ENCODE measurements at regions not wholly inside any gene's neighbourhood (a gene's known extent, or its start where the extent isn't known, plus 50 kb on each side); places are given as distances from the start of the nearest gene placed in this dataset.

GRCh38 chr16:59220011-59220410 lies 485.9 kb upstream of the GOT2 start (continued):
- TF ChIP-seq, protein P1, sequence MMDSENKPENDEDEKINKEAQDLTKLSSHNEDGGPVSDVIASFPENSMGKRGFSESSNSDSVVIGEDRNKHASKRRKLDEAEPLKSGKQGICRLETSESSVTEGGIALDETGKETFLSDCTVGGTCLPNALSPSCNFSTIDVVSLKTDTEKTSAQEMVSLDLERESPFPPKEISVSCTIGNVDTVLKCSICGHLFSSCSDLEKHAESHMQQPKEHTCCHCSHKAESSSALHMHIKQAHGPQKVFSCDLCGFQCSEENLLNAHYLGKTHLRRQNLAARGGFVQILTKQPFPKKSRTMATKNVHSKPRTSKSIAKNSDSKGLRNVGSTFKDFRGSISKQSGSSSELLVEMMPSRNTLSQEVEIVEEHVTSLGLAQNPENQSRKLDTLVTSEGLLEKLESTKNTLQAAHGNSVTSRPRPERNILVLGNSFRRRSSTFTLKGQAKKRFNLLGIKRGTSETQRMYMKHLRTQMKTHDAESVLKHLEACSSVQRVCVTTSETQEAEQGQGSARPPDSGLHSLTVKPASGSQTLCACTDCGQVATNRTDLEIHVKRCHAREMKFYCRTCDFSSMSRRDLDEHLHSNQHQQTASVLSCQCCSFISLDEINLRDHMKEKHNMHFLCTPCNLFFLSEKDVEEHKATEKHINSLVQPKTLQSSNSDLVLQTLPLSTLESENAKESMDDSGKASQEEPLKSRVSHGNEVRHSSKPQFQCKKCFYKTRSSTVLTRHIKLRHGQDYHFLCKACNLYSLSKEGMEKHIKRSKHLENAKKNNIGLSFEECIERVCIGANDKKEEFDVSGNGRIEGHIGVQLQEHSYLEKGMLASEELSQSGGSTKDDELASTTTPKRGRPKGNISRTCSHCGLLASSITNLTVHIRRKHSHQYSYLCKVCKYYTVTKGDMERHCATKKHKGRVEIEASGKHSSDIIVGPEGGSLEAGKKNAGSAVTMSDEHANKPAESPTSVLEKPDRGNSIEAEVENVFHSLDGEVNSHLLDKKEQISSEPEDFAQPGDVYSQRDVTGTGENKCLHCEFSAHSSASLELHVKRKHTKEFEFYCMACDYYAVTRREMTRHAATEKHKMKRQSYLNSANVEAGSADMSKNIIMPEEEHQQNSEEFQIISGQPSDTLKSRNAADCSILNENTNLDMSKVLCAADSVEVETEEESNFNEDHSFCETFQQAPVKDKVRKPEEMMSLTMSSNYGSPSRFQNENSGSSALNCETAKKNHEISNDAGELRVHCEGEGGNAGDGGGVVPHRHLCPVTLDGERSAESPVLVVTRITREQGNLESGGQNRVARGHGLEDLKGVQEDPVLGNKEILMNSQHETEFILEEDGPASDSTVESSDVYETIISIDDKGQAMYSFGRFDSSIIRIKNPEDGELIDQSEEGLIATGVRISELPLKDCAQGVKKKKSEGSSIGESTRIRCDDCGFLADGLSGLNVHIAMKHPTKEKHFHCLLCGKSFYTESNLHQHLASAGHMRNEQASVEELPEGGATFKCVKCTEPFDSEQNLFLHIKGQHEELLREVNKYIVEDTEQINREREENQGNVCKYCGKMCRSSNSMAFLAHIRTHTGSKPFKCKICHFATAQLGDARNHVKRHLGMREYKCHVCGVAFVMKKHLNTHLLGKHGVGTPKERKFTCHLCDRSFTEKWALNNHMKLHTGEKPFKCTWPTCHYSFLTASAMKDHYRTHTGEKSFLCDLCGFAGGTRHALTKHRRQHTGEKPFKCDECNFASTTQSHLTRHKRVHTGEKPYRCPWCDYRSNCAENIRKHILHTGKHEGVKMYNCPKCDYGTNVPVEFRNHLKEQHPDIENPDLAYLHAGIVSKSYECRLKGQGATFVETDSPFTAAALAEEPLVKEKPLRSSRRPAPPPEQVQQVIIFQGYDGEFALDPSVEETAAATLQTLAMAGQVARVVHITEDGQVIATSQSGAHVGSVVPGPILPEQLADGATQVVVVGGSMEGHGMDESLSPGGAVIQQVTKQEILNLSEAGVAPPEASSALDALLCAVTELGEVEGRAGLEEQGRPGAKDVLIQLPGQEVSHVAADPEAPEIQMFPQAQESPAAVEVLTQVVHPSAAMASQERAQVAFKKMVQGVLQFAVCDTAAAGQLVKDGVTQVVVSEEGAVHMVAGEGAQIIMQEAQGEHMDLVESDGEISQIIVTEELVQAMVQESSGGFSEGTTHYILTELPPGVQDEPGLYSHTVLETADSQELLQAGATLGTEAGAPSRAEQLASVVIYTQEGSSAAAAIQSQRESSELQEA (CRISPR knock-in tag; IDR thresholded peaks at IDR 0.05; ENCODE audit: not compliant biosample characterization): no peak
- TF ChIP-seq ZNF607 (CRISPR knock-in tag; IDR thresholded peaks at IDR 0.05; ENCODE audit: borderline replicate concordance) (no peak), MIER3 (CRISPR knock-in tag; IDR thresholded peaks at IDR 0.05; ENCODE audit: borderline replicate concordance) (no peak), ZNF883 (CRISPR knock-in tag; IDR thresholded peaks at IDR 0.05; ENCODE audit: not compliant biosample characterization) (no peak), SUZ12 (IDR thresholded peaks at IDR 0.05; ENCODE audit: low read depth, low read length) (no peak), THAP11 (CRISPR knock-in tag; IDR thresholded peaks at IDR 0.05) (no peak), ZBTB7B (CRISPR knock-in tag; IDR thresholded peaks at IDR 0.05) (no peak)

Measured in HepG2 (cell line).